Stimulated activated CD8-positive, alpha-beta memory T cell treated with anti-CD3 and anti-CD28 coated beads, Interleukin-4, amount 100 ng/mL, for 24 hours (primary cell): ENCODE measurements at regions not wholly inside any gene's neighbourhood (a gene's known extent, or its start where the extent isn't known, plus 50 kb on each side); places are given as distances from the start of the nearest gene placed in this dataset.
A peak's percentile ranks its signal among the peaks of the same experiment; 100 is the strongest.
"Not testable (repeated sequence)": the region's sequence is repeated elsewhere in the genome, so short reads cannot be mapped to it uniquely, and the experiment has no call there.

Experiments
- DNase-seq: peaks from one replicate; pipeline ENCODE4 v3.0.0-alpha.2; 2020; ENCODE audit warnings: low read depth

DNA sequence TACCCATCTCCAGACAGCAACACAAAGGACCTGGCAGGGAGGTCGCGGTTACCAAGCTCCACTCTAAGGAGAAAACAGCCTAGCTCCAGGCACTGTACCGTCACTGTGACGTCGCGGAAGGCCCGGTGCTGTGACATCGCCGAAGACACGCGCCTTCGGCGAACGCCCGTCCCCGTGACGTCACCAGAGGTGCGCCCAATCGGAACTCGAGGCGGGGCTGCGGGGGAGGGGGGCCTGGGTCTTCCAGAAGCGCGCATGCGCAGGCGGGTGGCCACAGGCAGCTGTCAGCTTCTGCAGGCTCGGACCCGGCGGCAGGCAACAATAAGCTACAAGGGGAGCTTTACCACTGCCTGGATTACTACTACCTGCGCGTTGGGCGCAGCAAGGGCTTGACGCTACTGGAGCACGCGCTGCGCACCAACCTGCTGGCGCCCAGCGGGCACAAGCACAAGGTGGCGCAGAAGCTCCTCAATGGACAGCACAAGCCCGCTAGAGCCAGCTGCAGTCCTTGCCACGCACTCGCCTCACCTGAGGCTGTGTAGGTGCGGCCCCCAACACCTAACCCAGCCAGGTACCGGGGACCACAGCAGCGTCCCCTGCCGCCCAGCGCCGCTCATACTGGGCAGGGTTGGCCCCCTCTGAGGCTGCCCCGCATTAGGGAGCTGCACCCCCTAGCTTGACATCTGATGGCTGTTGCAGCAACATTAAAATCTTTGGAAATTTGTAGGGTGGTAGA lies 208.4 kb downstream of the TPST1 start:
- peak; percentile 77 for DNase-seq

DNA sequence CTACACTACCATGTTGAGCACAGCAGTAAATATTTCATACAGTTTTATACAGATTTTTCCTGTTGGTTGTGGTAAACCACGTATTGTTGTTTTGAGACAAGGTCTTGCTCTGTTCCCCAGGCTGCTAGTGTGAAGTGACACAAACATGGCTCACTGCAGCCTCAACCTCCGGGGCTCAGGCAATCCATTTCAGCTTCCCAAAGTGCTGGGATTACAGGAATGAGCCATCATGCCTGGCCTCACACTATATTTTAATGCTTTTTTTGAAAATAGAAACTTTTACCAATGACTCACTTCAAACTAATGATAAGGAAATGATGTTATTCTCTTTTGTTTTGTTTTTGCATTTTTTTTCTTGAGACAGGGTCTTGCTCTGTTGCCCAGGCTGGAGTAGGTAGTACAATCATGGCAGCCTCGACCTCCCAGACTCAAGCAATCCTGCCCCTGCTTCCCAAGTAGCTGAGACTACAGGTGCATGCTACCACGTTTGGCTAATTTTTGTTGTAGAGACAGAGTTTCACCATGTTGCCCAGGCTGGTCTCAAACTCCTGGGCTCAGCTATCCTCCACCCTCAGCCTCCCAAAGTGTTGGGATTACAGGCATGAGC lies 210.6 kb downstream of the TPST1 start:
- no peak for DNase-seq

DNA sequence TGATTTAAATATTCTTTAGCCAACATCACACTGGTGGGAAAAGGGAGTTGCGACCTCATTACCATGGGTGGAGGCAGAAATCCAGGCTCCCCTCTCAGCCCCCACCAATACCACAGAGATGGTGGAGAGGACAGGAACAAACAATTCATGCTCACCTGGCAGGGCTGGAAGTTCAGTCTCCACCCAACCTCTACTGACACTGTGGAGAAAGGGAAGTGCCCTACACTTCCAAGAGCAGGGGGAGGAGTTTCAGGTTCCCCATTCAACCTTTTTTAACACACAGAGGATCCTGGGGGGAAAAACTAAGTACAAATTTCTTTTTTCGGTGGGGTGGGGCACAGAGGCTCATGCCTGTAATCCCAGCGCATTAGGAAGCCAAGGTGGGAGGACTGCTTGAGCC lies 210.1 kb upstream of the KCTD7 start:
- DNase-seq, result no peak

DNA sequence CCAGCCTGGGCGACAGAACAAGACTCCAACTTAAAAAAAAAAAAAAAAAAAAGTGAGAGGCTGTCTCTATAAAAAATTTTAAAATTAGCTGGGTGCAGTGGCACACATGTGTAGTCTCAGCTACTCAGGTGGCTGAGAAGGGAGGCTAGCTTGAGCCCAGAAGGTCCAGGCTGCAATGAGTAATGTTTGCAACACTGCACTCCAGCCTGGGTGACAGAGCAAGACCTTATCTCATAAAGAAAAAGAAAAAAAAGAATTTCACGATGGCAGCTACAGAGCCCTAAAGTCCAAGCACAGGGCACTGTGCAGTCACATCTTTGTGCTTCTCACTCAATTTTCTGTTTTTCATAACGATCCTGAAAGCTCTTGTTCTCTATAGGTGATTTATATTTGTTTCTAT lies 209.5 kb upstream of the KCTD7 start:
- DNase-seq, result no peak

DNA sequence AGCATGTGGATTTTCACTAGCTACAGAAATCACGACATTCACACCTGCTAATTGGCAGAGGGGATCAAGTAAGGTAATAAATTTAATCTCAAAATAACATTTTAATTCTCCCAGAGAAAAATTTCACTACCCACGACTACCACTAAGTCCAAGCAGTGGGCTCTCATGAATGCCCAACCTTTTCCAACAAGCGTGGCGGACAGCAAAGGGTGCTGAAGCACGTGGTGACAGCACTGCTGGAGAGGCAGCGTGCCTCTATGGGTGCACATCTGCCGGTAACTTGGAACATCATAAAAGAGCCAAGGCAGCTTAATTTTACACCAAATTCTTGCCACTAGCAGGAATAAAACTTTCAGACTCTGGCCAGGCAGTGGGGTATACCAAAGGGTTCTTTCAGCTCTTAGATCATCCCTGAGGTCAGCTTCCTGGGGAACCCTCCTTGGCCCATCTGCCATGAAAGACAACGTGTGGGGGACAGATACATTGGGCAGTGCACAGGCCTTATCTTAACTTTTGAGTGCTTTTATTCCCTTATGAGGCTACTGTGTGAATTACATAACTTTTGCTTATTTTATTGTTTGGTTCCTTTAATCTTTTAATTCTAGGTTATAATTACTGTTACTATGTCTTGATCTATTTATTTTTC lies 206.7 kb upstream of the KCTD7 start:
- DNase-seq, result no peak

DNA sequence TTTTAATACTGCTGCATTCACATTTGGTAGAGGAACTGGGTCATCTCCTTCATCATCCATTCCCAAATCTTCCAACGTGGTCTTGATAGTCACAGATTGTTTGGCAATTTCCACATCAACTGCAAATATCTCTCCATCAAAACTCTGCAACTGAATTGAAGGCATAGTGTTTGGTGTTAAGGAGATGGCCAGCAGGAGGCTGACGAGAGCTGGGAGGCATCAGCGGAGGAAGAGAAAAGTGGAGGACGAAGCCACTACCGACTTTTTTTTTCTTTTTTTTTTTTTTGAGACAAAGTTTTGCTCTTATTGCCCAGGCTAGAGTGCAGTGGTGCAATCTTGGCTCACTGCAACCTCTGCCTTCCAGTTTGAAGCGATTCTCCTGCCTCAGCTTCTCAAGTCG lies 205.0 kb upstream of the KCTD7 start:
- no peak for DNase-seq

DNA sequence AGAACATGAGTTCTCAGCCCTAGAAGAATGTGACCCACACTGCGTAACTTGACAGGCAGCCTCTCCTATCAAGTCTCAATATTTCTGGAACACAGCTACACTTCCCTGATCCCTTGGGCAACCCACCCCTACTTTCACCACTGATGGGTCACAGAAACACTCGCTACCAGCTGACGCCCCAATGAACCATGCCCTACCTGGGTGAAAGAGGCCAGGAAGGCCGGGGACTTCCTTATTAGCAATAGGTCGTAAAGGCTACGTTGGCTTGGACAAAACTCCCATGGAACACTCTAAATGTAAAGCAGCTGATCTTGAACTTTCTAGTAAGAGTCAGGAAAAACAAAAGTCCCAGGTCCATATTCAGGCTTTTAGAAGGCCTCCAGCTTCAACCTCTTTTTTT lies 202.3 kb upstream of the KCTD7 start:
- no peak for DNase-seq

DNA sequence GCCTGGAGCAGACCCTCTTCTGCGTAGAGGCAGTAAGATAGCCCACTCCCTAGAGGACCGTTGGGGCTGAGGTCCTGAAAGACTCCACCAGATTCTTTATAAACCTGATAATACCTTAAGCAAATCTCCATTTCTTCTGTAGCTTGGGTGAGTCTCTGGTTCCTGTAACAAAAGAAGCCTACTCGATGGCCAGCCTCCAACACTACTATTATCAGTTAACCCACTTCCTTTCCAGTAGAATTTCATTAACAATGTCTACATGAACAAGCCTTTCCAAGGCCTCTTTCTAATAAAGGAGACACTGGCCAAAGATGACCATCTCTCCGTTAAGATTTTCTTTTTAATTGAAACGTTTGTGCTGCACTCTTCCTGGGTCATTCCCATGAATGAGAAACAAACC lies 201.7 kb upstream of the KCTD7 start:
- no peak for DNase-seq

DNA sequence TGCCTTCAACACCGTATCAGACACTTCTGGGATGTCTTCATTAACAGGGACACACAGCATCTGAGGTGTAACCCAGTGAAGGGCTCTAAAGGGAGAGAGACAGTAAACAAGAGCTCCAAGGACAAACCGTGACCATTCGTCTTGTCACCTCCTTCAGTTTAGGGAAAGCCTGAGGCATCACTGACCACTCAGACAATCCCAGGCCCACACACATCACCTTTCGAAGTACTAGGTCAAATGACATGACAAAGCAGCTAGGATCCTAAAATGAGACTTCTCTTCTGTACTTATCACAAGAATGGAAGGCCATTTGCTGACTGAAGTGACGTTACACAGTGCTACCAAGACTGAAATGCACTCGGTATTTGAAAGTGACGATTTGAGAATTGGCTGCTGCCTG lies 200.7 kb upstream of the KCTD7 start:
- DNase-seq, result no peak

DNA sequence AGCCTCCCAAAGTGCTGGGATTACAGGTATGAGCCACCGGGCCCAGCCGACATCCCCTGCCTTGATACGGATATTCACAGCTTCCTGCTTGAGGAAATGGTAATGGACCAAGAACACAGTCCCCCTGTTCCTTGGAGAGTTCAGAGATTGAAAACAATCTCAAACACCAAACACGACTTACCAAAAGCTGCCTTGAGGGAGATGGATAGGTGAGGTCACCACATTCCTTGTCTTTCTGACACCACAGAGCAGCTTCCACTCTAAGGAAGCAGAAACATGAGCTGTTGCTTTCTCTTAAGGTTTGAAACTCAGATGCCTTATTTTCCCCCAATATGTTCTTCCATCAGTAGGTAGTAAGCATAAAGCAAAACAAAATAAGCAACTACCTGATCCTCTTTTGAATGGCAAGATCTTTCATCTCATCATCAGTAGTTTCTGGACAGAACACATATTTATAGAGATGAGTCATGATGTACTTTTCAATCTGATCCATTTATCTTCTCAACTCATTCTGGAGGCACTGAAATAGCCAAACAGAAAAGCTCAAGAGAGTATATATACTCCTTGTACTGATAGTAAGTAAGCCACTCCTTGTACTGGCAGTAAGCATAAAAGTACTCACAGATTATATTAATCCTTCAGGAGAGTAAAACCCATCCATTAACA lies 199.1 kb upstream of the KCTD7 start:
- DNase-seq, result no peak

DNA sequence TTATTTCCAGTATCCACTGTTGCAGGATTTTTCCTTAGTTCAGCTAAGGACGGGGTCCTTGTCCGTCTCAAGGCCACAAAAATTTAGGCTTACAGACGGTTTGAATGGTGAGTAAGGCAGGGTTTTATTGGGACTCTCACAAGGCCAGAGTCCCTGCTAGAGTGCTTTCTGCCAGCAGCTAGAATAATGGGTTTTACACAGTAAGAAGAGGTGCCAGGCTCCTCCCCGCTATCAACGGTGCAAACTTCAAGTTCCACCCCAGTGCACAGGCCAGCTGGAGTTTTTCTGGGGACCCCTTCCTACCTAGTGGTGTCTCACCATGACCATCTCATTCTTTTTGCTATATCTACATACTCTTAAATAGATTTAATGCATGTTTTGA lies 198.5 kb upstream of the KCTD7 start:
- no peak for DNase-seq

DNA sequence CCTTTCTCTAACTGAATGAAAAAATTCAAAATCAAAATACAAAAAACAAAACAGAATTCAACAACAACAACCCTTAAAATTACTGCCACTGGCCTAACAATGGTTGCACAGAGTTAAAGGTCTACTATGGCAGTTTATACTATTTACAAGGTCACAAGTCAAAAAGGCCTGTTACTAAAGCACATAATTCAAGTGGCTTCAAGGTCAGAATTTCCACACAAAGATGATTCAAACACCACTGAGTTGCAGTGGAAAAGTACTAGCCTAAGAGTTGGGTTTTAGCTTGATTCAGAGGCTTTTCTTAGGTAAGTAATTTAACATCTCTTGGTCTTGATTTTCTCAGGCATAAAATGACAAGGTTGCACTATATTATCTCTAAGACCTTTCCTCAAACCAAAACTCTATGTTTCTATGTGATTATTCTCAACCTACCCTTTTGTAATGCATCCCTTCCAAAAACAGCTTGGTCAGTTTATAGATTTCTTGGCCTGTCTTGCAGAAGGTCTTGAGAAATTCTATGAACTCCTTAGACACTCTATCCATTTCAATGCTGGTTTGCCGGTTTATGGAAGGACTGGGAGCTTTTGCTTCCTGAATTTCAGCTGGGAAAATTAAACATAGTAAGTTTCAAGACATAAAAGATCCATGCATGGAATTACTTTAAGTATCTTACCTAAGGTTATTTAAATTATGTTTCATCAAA lies 189.8 kb upstream of the KCTD7 start:
- not testable (repeated sequence) for DNase-seq

DNA sequence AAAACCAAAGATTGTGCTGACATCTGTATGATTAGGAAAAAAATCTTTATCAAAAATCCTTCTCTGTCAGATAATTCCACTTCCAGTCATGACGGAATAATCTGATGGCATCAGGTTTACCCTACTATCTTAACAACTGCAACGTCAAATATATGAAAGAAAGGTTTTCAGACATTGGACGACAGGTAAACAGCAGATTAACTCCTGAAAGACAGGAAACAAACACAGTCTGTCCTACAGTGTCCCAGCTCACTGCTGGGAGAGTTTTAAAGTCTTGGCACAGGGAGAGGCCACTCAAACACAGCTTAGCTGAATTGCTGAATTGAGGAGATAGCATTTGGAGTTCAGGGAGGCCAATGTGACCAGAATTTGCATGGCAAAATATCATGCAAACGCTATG lies 186.3 kb upstream of the KCTD7 start:
- DNase-seq, result no peak

DNA sequence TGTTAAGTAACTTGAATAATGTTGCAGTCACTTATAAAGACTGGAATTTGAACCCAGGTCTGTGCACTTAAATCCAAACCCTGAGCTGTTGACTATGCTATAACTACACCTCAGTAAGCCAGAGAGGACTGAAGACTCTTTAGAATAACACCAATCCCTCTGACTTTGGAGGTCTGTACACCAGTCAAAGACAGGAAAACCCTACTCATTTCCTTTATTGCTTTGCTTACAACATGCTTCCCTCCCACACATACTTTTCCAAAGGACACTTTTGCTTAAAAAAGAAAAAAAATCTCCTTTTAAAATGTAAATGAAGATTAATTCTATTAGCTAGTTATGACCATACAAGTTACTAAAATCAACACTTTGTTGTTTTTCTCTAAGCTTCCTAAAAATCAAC lies 184.7 kb upstream of the KCTD7 start:
- DNase-seq, result no peak

DNA sequence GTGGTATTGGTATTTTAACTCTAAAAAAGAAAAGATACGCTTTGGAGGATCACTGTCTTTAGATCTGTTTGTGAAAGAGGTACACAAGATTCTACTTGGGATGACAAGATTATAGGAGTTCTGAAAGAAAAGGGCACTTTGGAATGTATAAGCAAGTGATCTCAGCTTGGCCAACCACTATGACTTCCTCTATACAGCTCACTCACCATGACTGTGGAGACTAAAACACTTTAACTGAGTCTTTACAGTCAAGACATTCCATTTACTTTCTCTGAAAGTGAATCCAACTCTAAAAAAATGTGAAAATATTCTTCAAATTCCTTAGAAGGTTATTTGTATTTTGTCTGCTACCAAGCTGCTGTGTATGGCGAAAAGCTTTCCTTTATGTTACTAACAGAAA lies 181.7 kb upstream of the KCTD7 start:
- not testable (repeated sequence) for DNase-seq

DNA sequence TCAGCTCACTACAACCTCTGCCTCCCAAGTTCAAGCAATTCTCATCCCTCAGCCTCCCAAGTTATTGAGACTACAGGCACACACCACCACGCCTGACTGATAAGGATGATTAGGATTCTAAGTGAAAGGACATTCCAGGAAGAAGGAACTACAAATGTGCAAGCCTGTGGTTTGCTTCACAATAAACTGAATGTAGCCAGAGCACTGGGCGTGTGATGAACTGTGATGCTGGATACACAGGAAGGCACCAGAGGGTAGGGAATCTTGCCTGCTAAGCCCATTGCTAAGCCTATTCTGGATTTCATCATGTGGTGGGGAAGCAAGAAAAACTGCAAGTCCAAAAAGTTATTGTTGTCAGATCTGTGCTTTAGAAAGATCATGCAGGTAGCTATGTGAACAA lies 177.9 kb upstream of the KCTD7 start:
- not testable (repeated sequence) for DNase-seq

DNA sequence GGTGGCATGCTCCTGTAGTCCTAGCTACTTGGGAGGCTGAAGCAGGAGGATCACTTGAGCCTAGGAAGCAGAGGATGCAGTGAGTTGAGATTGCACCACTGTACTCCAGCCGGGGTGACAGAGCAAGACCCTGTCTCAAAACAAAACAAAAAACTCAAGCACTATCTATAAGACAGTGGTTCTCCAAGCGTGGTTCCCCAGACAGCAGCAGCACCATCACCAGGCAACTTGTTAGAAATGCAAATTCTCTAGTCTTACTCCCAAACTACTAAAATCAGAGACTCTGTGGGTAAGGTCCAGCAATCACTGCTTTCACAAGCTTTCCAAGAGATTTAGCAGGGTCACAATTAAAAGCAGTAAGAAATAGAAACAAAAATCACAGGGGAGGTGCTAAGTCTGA lies 177.0 kb upstream of the KCTD7 start:
- DNase-seq, result not testable (repeated sequence)

DNA sequence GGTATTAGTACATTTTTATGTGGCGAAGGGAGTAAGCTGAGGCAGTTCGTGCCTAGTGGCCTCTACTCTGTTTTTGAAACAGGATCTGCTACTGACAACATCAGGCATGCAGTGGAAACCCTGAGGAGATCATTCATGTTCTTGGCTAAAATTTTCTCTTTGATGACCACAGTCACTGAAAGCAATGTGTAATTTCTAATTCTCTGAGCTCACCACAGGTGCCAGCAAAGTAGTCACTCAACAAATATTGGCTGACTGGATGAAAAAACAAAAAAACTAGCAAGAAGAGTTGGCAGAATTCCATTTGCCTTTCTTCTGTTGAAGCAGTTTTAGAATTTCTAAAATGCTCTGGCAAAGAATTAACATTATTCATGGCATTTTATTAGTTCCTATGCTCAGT lies 176.5 kb upstream of the KCTD7 start:
- DNase-seq, result no peak

DNA sequence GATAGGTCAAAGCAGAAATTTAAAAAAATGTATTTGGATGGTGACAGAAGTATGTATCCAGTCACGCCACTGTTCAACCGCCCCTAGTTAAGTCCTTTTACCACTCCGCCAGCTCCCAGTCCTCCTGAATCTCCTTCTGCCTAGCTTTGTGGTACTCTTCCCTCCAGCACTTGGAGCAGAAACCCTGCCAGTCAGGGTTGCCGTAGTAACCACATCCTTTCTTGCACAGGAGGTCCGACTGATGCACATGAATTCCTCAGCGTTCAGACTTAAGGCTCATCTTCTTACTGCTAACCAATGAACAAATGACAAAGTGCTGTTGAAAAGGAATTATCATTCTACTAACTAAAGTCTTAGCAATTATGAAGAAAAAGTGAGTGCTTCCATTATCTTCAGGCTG lies 175.3 kb upstream of the KCTD7 start:
- no peak for DNase-seq

DNA sequence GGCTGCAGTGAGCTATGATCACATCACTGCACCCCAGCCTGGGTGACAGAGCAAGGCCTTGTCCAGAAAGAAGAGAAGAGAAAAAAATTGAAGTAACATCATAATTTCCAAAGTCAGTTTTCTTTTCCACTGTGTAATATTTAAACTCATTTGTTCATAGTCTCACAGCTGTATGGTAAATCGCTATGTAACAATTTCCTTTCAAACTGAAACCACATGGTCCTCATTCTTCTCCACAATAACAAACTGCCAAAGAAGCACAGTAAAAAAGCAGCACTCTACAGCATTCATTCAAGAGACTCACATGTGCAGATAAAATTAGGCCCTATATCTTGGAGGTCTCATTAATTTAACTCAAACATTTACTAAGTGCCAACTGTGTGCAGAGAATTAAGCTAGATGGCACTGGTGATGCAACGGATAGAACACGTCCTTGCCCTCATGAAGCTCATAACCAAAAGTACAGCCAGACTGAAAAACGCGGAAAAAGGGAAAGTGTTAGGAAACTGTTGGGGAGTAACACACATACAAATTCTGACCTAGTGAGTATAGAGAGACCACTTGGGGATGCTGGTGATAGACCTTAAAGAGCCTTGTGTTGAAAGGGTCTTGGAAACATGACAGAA lies 174.0 kb upstream of the KCTD7 start:
- no peak for DNase-seq

DNA sequence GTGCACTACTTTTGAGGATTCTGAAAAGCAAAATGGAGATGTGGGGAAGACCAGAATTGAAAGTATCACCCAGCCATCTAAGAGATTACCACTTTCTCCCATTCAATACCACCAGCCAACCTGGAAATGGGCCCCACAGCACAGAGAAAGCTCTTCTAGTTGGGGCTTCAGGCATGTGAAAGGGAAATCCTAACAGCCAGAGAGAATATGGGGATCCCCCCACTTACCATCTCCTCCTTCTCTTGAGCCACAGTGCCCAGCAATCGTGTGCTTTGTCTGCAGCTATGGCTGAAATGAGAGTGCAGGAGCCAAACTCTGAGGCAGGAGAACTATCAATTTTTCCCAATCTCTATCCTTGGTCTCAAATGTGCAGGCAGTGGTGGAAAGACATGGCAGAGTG lies 173.2 kb upstream of the KCTD7 start:
- DNase-seq, result not testable (repeated sequence)

DNA sequence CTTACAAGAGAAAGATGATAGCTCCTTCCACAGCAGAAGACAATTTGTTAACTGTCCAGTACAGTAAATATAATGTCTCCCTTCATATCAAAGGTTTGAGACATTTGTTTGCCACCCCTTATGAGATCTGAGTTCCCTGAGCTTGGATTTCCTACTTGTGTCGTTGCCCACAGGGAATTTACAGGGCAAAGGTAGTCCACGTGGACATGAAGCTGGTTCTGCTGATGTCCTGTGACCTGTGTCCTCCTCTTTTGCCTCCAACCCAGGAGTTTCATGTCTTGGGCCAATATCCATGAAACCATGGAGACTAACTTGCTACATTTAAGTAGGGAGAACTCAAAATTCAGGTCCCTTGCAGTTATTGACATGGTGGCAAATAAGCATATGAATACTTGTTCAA lies 172.2 kb upstream of the KCTD7 start:
- not testable (repeated sequence) for DNase-seq
